Left lung (tissue), 4 donors: ENCODE measurements at regions not wholly inside any gene's neighbourhood (a gene's known extent, or its start where the extent isn't known, plus 50 kb on each side); places are given as distances from the start of the nearest gene placed in this dataset.

ENCODE experiments used
- ATAC-seq: fragments of 200-7000 bp; cut with Tn5 transposase; one replicate; pipeline ENCODE4 v1.9.1; 2020; ENCODE audit warnings: moderate library complexity
- DNase-seq, 4 donors: peaks; one replicate each; pipeline ENCODE4 v3.0.0-alpha.2; 2013 to 2020
- H3K27ac ChIP-seq, 2 donors: fragments of 200-600 bp; sonication (generic) in 1 of 2; one replicate each; pipeline versions ENCODE4 v1.5.0 to v1.8.0; 2020 to 2021
- H3K27me3 ChIP-seq, 2 donors: fragments of 200-600 bp; sonication (generic) in 1 of 2; one replicate each; pipeline versions ENCODE4 v1.5.0 to v1.8.0; 2020 to 2021
- H3K36me3 ChIP-seq, 2 donors: fragments of 200-600 bp; sonication (generic) in 1 of 2; one replicate each; pipeline versions ENCODE4 v1.5.0 to v1.8.0; 2020 to 2021
- H3K4me1 ChIP-seq, 2 donors: fragments of 200-600 bp; one replicate each; pipeline ENCODE4 v1.8.0; 2021
- H3K4me3 ChIP-seq, 2 donors: fragments of 200-600 bp; sonication (generic) in 1 of 2; one replicate each; pipeline versions ENCODE4 v1.5.0 to v1.8.0; 2020 to 2021; ENCODE audit warnings: mild to moderate bottlenecking in 1 of 2
- H3K9me3 ChIP-seq, 2 donors: fragments of 200-600 bp; sonication (generic) in 1 of 2; one replicate each; pipeline versions ENCODE4 v1.5.0 to v1.8.0; 2020 to 2021
- intact Hi-C, 2 donors: fragments of 100-400 bp; cut with DNase I; formaldehyde crosslinking; loops; one replicate each; pipeline versions ENCODE4 v1.11.2 to v1.14.2; 2022
- TF ChIP-seq, protein P1 (sequence below), 2 donors: fragments of 200-600 bp; sonication (generic) in 1 of 2; IDR thresholded peaks; one replicate each; pipeline versions ENCODE4 v1.5.0 to v1.8.0; 2021; ENCODE audit warnings: antibody characterized with exemption in 2 of 2
- donor health status: DM: no; HTN: yes; CAD: no.
- donor health status: DM: no; HTN: no; CAD: no.

GRCh38 chr12:91574975-91575374 lies 392.4 kb upstream of the DCN start:
- intact Hi-C loops, result no loop called here
- Histone ChIP-seq H3K36me3 (no peaks in the 10 kb centered on the region), H3K27ac (no peak overlapping the region), H3K4me3 (no peak overlapping the region), H3K9me3 (no peaks in the 10 kb centered on the region), H3K27me3 (no peaks in the 10 kb centered on the region), H3K4me1 (no peaks in the 10 kb centered on the region)
- DNase-seq, result no peak
- ATAC-seq, result no peak
- TF ChIP-seq, protein P1, sequence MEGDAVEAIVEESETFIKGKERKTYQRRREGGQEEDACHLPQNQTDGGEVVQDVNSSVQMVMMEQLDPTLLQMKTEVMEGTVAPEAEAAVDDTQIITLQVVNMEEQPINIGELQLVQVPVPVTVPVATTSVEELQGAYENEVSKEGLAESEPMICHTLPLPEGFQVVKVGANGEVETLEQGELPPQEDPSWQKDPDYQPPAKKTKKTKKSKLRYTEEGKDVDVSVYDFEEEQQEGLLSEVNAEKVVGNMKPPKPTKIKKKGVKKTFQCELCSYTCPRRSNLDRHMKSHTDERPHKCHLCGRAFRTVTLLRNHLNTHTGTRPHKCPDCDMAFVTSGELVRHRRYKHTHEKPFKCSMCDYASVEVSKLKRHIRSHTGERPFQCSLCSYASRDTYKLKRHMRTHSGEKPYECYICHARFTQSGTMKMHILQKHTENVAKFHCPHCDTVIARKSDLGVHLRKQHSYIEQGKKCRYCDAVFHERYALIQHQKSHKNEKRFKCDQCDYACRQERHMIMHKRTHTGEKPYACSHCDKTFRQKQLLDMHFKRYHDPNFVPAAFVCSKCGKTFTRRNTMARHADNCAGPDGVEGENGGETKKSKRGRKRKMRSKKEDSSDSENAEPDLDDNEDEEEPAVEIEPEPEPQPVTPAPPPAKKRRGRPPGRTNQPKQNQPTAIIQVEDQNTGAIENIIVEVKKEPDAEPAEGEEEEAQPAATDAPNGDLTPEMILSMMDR (IDR thresholded peaks at IDR 0.05), result no peak

DNA sequence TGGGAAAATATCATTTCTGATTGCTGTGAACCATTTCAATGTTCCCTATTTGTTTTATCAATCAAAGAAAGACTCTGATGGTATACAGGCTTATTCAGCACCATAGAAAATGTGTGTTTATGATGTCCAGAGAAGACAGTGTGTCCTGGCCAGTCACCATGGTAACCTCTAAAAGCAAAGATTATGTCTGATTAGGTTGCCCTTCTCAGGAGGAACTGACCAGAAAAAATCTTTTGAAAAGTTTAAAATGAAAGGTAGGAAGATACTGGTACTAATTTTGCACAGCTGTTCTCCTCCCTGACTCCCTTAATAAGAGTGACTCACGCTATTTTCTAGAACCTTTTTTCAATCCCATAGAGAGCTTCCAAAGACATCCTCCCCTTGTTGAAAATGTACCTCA lies 391.8 kb upstream of the DCN start:
- no peaks in the 10 kb centered on the region for H3K4me1 ChIP-seq
- H3K36me3 ChIP-seq, result no peaks in the 10 kb centered on the region
- no peak overlapping the region for H3K4me3 ChIP-seq
- TF ChIP-seq, protein P1 (IDR thresholded peaks at IDR 0.05), result no peak
- no peak for DNase-seq
- no peak overlapping the region for H3K27ac ChIP-seq
- no peak for ATAC-seq
- H3K9me3 ChIP-seq, result no peaks in the 10 kb centered on the region
- no peaks in the 10 kb centered on the region for H3K27me3 ChIP-seq
- intact Hi-C loops, result no loop called here

- Histone ChIP-seq H3K27me3 (no peaks in the 10 kb centered on the region), H3K27ac (no peak overlapping the region), H3K4me1 (no peaks in the 10 kb centered on the region), H3K9me3 (no peaks in the 10 kb centered on the region), H3K36me3 (no peaks in the 10 kb centered on the region), H3K4me3 (no peak overlapping the region)
- intact Hi-C loops, result no loop called here
- TF ChIP-seq, protein P1 (IDR thresholded peaks at IDR 0.05), result no peak
- DNase-seq, result no peak
- no peak for ATAC-seq
These were observed 390.3 kb upstream of the DCN start for GRCh38 chr12:91572869-91573268.

DNA sequence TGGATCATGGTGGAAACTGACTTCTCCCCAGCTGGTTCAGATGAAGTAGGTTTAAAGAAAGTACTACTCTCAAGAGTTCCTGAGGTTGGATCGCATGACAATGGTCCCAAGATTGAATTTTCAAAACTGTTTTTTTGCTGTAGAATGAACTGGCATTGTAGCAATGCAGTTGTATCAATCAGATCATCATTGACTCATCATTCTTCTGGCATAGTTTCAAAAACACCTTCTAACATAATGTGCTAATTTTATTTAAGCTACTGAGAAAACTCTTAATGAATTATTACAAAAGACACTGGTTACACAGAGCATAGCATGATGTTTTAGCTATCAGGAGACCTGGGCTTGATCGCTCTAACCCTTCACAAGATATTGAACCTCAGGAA lies 384.5 kb upstream of the DCN start:
- Histone ChIP-seq H3K27ac (no peak overlapping the region), H3K4me3 (no peak overlapping the region), H3K4me1 (no peaks in the 10 kb centered on the region), H3K36me3 (no peaks in the 10 kb centered on the region), H3K27me3 (no peaks in the 10 kb centered on the region), H3K9me3 (no peaks in the 10 kb centered on the region)
- DNase-seq (no peak), ATAC-seq (no peak)
- intact Hi-C loops, result no loop called here
- TF ChIP-seq, protein P1 (IDR thresholded peaks at IDR 0.05), result no peak

GRCh38 chr12:91566328-91567099 lies 383.9 kb upstream of the DCN start:
- intact Hi-C loops, result no loop called here
- no peaks in the 10 kb centered on the region for H3K36me3 ChIP-seq
- no peak overlapping the region for H3K27ac ChIP-seq
- H3K4me3 ChIP-seq, result no peak overlapping the region
- ATAC-seq (no peak), DNase-seq (no peak)
- H3K4me1 ChIP-seq, result no peaks in the 10 kb centered on the region
- TF ChIP-seq, protein P1 (IDR thresholded peaks at IDR 0.05), result no peak
- H3K27me3 ChIP-seq, result no peaks in the 10 kb centered on the region
- no peaks in the 10 kb centered on the region for H3K9me3 ChIP-seq
